AG10803 (cell line): ENCODE measurements at regions not wholly inside any gene's neighbourhood (a gene's known extent, or its start where the extent isn't known, plus 50 kb on each side); places are given as distances from the start of the nearest gene placed in this dataset.

ENCODE experiments used
- DNase-seq: peaks from one replicate; pipeline ENCODE4 v3.0.0; 2010; ENCODE audit warnings: low read depth
- H3K4me3 ChIP-seq: 2 replicates; pipeline ENCODE4 v1.5.1; 2011; ENCODE audit warnings: mild to moderate bottlenecking, low read length, control low read depth
- CTCF ChIP-seq: conservative IDR thresholded peaks from 2 replicates; pipeline ENCODE4 v1.5.1; 2011; ENCODE audit warnings: mild to moderate bottlenecking, low read length, control low read depth, inconsistent platforms

- H3K4me3 ChIP-seq = no peak overlapping the region
- DNase-seq = no peak
- no peak for TF ChIP-seq CTCF
These were observed 61.3 kb upstream of the FAM20A start for GRCh38 chr17:68662479-68662878.

- no peak overlapping the region for H3K4me3 ChIP-seq
- DNase-seq = no peak
- no peak for TF ChIP-seq CTCF
These were observed 60.9 kb upstream of the FAM20A start for GRCh38 chr17:68662037-68662432.

- no peak overlapping the region for H3K4me3 ChIP-seq
- no peak for TF ChIP-seq CTCF
- no peak for DNase-seq
These were observed 60.3 kb upstream of the FAM20A start for GRCh38 chr17:68661265-68662036.

GRCh38 chr17:68660302-68660701, 59.1 kb upstream of the FAM20A start:
- TF ChIP-seq CTCF = no peak
- no peak for DNase-seq
- no peak overlapping the region for H3K4me3 ChIP-seq

- no peak for DNase-seq
- no peak overlapping the region for H3K4me3 ChIP-seq
- TF ChIP-seq CTCF = no peak
These were observed 58.0 kb upstream of the FAM20A start for GRCh38 chr17:68658999-68659780.

- no peak overlapping the region for H3K4me3 ChIP-seq
- DNase-seq = no peak
These were observed 56.4 kb upstream of the FAM20A start for GRCh38 chr17:68657576-68657975.

More at GRCh38 chr17:68657576-68657975, 56.4 kb upstream of the FAM20A start:
- TF ChIP-seq CTCF = no peak
